H9 (cell line): ENCODE measurements at regions not wholly inside any gene's neighbourhood (a gene's known extent, or its start where the extent isn't known, plus 50 kb on each side); places are given as distances from the start of the nearest gene placed in this dataset.

Experiments used
- DNase-seq: peaks from one replicate; pipeline ENCODE4 v3.0.0-alpha.2; 2017
- H2AFZ ChIP-seq: one replicate; pipeline ENCODE4 v1.6.1; 2013; ENCODE audit warnings: mild to moderate bottlenecking, low read length, control low read depth, moderate library complexity
- H2AK5ac ChIP-seq: 2 replicates; pipeline ENCODE4 v1.6.1; 2013; ENCODE audit warnings: low read length, control low read depth, mixed read lengths; ENCODE audit not compliant: insufficient read length
- H2BK120ac ChIP-seq: one replicate; pipeline ENCODE4 v1.6.1; 2013; ENCODE audit warnings: low read depth, mild to moderate bottlenecking, low read length, control low read depth, inconsistent platforms; ENCODE audit not compliant: poor library complexity, severe bottlenecking
- H2BK12ac ChIP-seq: 2 replicates; pipeline ENCODE4 v1.6.1; 2013; ENCODE audit warnings: low read length, control low read depth, mixed read lengths, low read depth; ENCODE audit not compliant: insufficient read length
- H2BK15ac ChIP-seq: 2 replicates; pipeline ENCODE4 v1.6.1; 2013; ENCODE audit warnings: low read depth, low read length, control low read depth
- H2BK20ac ChIP-seq: one replicate; pipeline ENCODE4 v1.6.1; 2013; ENCODE audit warnings: low read depth, mild to moderate bottlenecking, low read length, control low read depth, inconsistent platforms; ENCODE audit not compliant: poor library complexity, severe bottlenecking
- H2BK5ac ChIP-seq: 2 replicates; pipeline ENCODE4 v1.6.1; 2013; ENCODE audit warnings: low read length, control low read depth, mixed read lengths; ENCODE audit not compliant: insufficient read length
- H3K14ac ChIP-seq: 2 replicates; pipeline ENCODE4 v1.6.1; 2013; ENCODE audit warnings: low read length, control low read depth; ENCODE audit not compliant: insufficient read depth
- H3K18ac ChIP-seq: 2 replicates; pipeline ENCODE4 v1.6.1; 2013; ENCODE audit warnings: low read depth, mild to moderate bottlenecking, mixed read lengths, low read length, control low read depth; ENCODE audit not compliant: insufficient read length
- H3K23ac ChIP-seq: 2 replicates; pipeline ENCODE4 v1.6.1; 2013; ENCODE audit warnings: low read length, control low read depth, mixed read lengths, low read depth; ENCODE audit not compliant: insufficient read length
- H3K23me2 ChIP-seq: 2 replicates; pipeline ENCODE4 v1.6.1; 2013; ENCODE audit warnings: low read depth, mild to moderate bottlenecking, mixed read lengths, low read length, control low read depth; ENCODE audit not compliant: insufficient read length, poor library complexity, severe bottlenecking
- H3K27ac ChIP-seq: 2 replicates; pipeline ENCODE4 v1.5.1; 2013; ENCODE audit warnings: low read length, control low read depth, mixed read lengths, low read depth; ENCODE audit not compliant: insufficient read length
- H3K27me3 ChIP-seq: 2 replicates; pipeline ENCODE4 v1.6.1; 2013; ENCODE audit warnings: low read length, control low read depth, inconsistent platforms; ENCODE audit not compliant: insufficient read depth
- H3K4ac ChIP-seq: 2 replicates; pipeline ENCODE4 v1.6.1; 2013; ENCODE audit warnings: low read depth, mild to moderate bottlenecking, control low read depth, inconsistent platforms, low read length, moderate library complexity
- H3K4me1 ChIP-seq: 2 replicates; pipeline ENCODE4 v1.6.1; 2013; ENCODE audit warnings: low read length, control low read depth, inconsistent platforms; ENCODE audit not compliant: insufficient read depth
- H3K4me2 ChIP-seq: 2 replicates; pipeline ENCODE4 v1.6.1; 2013; ENCODE audit warnings: low read length, control low read depth, mixed read lengths; ENCODE audit not compliant: insufficient read length, insufficient read depth
- H3K56ac ChIP-seq: 2 replicates; pipeline ENCODE4 v1.6.1; 2013; ENCODE audit warnings: low read depth, mild to moderate bottlenecking, mixed read lengths, low read length, control low read depth; ENCODE audit not compliant: insufficient read length
- H3K79me1 ChIP-seq: 2 replicates; pipeline ENCODE4 v1.6.1; 2013; ENCODE audit warnings: low read depth, mild to moderate bottlenecking, moderate library complexity, low read length, control low read depth, inconsistent platforms; ENCODE audit not compliant: insufficient read depth, poor library complexity, severe bottlenecking
- H3K79me2 ChIP-seq: 2 replicates; pipeline ENCODE4 v1.6.1; 2013; ENCODE audit warnings: low read length, control low read depth, inconsistent platforms; ENCODE audit not compliant: insufficient read depth
- H3K9ac ChIP-seq: 2 replicates; pipeline ENCODE4 v1.6.1; 2013; ENCODE audit warnings: low read length, control low read depth, mixed read lengths; ENCODE audit not compliant: insufficient read length; ENCODE audit errors: extremely low read depth
- H3K9me3 ChIP-seq: one replicate; pipeline ENCODE4 v1.6.1; 2013; ENCODE audit warnings: low read depth, low read length, inconsistent platforms; ENCODE audit not compliant: control insufficient read depth
- H3T11ph ChIP-seq: one replicate; pipeline ENCODE4 v1.6.1; 2013; ENCODE audit warnings: mild to moderate bottlenecking, low read length, control low read depth, inconsistent platforms
- H4K20me1 ChIP-seq: one replicate; pipeline ENCODE4 v1.6.1; 2013; ENCODE audit not compliant: control insufficient read depth, insufficient read length, insufficient read depth
- H4K5ac ChIP-seq: 2 replicates; pipeline ENCODE4 v1.6.1; 2013; ENCODE audit warnings: low read depth, mild to moderate bottlenecking, mixed read lengths, low read length, control low read depth; ENCODE audit not compliant: insufficient read length
- H4K8ac ChIP-seq: replicated peaks from 2 replicates; pipeline ENCODE4 v1.6.1; 2013; ENCODE audit warnings: low read length, control low read depth, mixed read lengths, low read depth; ENCODE audit not compliant: insufficient read length
- H4K91ac ChIP-seq: 2 replicates; pipeline ENCODE4 v1.6.1; 2013; ENCODE audit warnings: low read depth, mild to moderate bottlenecking, moderate library complexity, mixed read lengths, low read length, control low read depth; ENCODE audit not compliant: insufficient read length
- H3K27ac Mint-ChIP-seq, 3 experiments: 2 replicates in 2 of 3; 3 replicates in 1 of 3; pipeline ENCODE4 v1.8.0; 2020 to 2021; ENCODE audit warnings: mixed read lengths in 3 of 3, mild to moderate bottlenecking in 1 of 3, moderate library complexity in 1 of 3
- H3K27me3 Mint-ChIP-seq: 2 replicates; pipeline ENCODE4 v1.8.0; 2021; ENCODE audit warnings: low read depth, mild to moderate bottlenecking, moderate library complexity, mixed read lengths
- H3K36me3 Mint-ChIP-seq, 3 experiments: 2 replicates in 2 of 3; 3 replicates in 1 of 3; pipeline ENCODE4 v1.8.0; 2020 to 2021; ENCODE audit warnings: low read depth in 3 of 3, mixed read lengths in 3 of 3; ENCODE audit not compliant: insufficient read depth in 1 of 3
- H3K4me1 Mint-ChIP-seq, 2 experiments: 2 replicates each; pipeline ENCODE4 v1.8.0; 2020; ENCODE audit warnings: mixed read lengths in 2 of 2
- H3K4me3 Mint-ChIP-seq, 2 experiments: 2 replicates in 1 of 2; 3 replicates in 1 of 2; pipeline ENCODE4 v1.8.0; 2020 to 2021; ENCODE audit warnings: mild to moderate bottlenecking in 2 of 2, mixed read lengths in 2 of 2, moderate library complexity in 1 of 2
- H3K9me3 Mint-ChIP-seq, 2 experiments: 2 replicates in 1 of 2; 3 replicates in 1 of 2; pipeline ENCODE4 v1.8.0; 2020; ENCODE audit warnings: mild to moderate bottlenecking in 2 of 2, mixed read lengths in 2 of 2, moderate library complexity in 1 of 2
- TF ChIP-seq, protein P1 (sequence below): fragments of 200-600 bp; sonication (generic); conservative IDR thresholded peaks from 3 replicates; pipeline ENCODE4 v1.8.0; 2021; ENCODE audit warnings: antibody characterized with exemption, mild to moderate bottlenecking

- Histone ChIP-seq H3K27ac (peak overlapping the region; percentile 45), H3K9me3 (no peaks in the 10 kb centered on the region), H2BK15ac (no peak overlapping the region), H2BK5ac (no peak overlapping the region), H3K23ac (no peak overlapping the region), H3K23me2 (peaks cover 3% of the 10 kb centered on the region), H2AK5ac (no peak overlapping the region), H3K4ac (no peak overlapping the region), H2BK120ac (no peak overlapping the region), H3K56ac (no peak overlapping the region), H3K79me1 (no peaks in the 10 kb centered on the region), H3K27me3 (no peaks in the 10 kb centered on the region), H4K8ac (no peak overlapping the region), H3K9ac (no peak overlapping the region), H4K5ac (no peak overlapping the region), H4K91ac (no peak overlapping the region), H2BK20ac (no peak overlapping the region), H2BK12ac (no peak overlapping the region), H3K79me2 (peaks cover 15% of the 10 kb centered on the region; the same call in 1 of the 2 replicates), H4K20me1 (no peaks in the 10 kb centered on the region), H3K18ac (no peak overlapping the region), H3K4me1 (no peaks in the 10 kb centered on the region; the same call in 1 of the 2 replicates), H2AFZ (no peak overlapping the region), H3K4me2 (no peak overlapping the region), H3K14ac (no peak overlapping the region), H3T11ph (no peak overlapping the region)
- no peak for DNase-seq
- H3K4me3 Mint-ChIP-seq = no peak overlapping the region
- peaks cover under 1 to 3% of the 10 kb centered on the region in 2 experiments; a peak in 4 of 5 replicates for H3K9me3 Mint-ChIP-seq
- no peak overlapping the region for H3K27ac Mint-ChIP-seq
- peaks cover 5 to 31% (median 20%) of the 10 kb centered on the region in 3 experiments for H3K36me3 Mint-ChIP-seq
- peaks cover 3 to 7% of the 10 kb centered on the region in 2 experiments; a peak in 3 of 4 replicates for H3K4me1 Mint-ChIP-seq
- no peaks in the 10 kb centered on the region for H3K27me3 Mint-ChIP-seq
- TF ChIP-seq, protein P1, sequence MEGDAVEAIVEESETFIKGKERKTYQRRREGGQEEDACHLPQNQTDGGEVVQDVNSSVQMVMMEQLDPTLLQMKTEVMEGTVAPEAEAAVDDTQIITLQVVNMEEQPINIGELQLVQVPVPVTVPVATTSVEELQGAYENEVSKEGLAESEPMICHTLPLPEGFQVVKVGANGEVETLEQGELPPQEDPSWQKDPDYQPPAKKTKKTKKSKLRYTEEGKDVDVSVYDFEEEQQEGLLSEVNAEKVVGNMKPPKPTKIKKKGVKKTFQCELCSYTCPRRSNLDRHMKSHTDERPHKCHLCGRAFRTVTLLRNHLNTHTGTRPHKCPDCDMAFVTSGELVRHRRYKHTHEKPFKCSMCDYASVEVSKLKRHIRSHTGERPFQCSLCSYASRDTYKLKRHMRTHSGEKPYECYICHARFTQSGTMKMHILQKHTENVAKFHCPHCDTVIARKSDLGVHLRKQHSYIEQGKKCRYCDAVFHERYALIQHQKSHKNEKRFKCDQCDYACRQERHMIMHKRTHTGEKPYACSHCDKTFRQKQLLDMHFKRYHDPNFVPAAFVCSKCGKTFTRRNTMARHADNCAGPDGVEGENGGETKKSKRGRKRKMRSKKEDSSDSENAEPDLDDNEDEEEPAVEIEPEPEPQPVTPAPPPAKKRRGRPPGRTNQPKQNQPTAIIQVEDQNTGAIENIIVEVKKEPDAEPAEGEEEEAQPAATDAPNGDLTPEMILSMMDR = no peak
Measured at GRCh38 chr2:188039307-188039706, 252.4 kb upstream of the GULP1 start.
